C4-2B (cell line): ENCODE measurements at regions not wholly inside any gene's neighbourhood (a gene's known extent, or its start where the extent isn't known, plus 50 kb on each side); places are given as distances from the start of the nearest gene placed in this dataset.

Experiments used
- ZFX ChIP-seq: fragments of 450-650 bp; IDR thresholded peaks from 2 replicates; pipeline ENCODE4 v1.6.1; 2017
- TF ChIP-seq, protein P1 (sequence below): fragments of 450-650 bp; conservative IDR thresholded peaks from 2 replicates; pipeline ENCODE4 v1.5.1; 2017; ENCODE audit warnings: mild to moderate bottlenecking

- TF ChIP-seq, protein P1, sequence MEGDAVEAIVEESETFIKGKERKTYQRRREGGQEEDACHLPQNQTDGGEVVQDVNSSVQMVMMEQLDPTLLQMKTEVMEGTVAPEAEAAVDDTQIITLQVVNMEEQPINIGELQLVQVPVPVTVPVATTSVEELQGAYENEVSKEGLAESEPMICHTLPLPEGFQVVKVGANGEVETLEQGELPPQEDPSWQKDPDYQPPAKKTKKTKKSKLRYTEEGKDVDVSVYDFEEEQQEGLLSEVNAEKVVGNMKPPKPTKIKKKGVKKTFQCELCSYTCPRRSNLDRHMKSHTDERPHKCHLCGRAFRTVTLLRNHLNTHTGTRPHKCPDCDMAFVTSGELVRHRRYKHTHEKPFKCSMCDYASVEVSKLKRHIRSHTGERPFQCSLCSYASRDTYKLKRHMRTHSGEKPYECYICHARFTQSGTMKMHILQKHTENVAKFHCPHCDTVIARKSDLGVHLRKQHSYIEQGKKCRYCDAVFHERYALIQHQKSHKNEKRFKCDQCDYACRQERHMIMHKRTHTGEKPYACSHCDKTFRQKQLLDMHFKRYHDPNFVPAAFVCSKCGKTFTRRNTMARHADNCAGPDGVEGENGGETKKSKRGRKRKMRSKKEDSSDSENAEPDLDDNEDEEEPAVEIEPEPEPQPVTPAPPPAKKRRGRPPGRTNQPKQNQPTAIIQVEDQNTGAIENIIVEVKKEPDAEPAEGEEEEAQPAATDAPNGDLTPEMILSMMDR: no peak
- TF ChIP-seq ZFX: no peak
Measured at GRCh38 chr3:161884830-161885229, 388.2 kb downstream of the OTOL1 start.
